ENCODE measurements at regions not wholly inside any gene's neighbourhood (a gene's known extent, or its start where the extent isn't known, plus 50 kb on each side); places are given as distances from the start of the nearest gene placed in this dataset.

DNA sequence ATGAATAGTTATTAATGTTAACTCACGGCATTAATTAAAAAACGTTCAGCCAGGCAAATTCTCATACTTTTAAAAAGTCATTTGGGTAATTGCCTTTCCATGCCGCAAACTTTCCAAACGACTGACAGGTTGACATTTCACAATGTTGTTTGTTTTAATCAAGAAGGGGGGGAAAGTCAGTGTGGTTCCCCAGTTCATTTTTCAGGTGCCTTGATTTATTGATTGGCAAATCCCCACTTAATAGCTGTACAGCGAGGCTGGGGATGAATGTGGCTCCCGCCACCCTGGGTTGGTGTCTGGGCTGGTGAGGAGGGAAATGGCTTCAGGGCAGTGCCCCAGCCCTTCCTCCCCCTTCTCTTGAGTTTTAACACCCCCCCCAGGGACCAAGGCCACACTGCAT is 318.0 kb downstream of the SOX9 start (continued):
- TF ChIP-seq RAD21 (IDR thresholded peaks at IDR 0.05): no peak
- TF ChIP-seq TAF1 (conservative IDR thresholded peaks at IDR 0.05): no peak
- TF ChIP-seq, protein P1, sequence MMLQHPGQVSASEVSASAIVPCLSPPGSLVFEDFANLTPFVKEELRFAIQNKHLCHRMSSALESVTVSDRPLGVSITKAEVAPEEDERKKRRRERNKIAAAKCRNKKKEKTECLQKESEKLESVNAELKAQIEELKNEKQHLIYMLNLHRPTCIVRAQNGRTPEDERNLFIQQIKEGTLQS (IDR thresholded peaks at IDR 0.05): no peak
- no peak for TF ChIP-seq RXRA (IDR thresholded peaks at IDR 0.05)

DNA sequence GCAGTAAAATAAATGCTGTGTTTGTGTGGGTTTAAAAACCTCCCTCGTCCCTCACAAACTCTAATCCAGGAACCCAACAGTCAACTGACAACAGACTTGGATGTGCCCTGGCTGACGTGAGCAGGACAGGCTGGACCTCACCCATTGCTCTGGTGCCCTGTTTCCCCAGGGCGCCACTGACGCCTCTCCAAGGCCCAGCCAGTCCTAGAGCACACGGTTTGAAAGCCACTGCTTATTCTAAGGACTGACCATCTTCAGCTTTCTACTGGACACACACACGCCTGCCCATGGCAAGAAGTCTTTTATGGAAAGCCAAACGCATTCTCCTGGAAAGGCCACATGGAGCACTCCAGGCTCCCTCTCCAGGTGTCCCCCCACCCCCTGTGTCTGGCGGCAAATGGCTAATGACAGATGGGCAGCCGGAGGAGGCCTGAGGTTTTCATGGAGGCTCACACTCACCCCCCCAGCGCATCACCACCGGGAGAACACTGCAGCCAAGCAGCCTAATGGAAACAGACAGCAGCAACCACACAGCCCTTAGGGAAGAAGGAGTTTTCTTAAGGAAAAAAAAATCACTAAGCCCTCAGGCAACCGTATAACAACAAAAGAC is 319.2 kb downstream of the SOX9 start:
- Histone ChIP-seq H3K9ac (ENCODE audit: low read depth in 1 of 2, low read length in 2 of 2) (no peak overlapping the region), H3K4me1 (ENCODE audit: control insufficient read depth in 4 of 4, insufficient read depth in 4 of 4, low read length in 3 of 4) (no peaks in the 10 kb centered on the region), H3K4me3 (ENCODE audit: low read depth in 1 of 3, low read length in 3 of 3) (no peak overlapping the region), H3K27ac (ENCODE audit: low read depth in 1 of 2, low read length in 2 of 2) (no peak overlapping the region), H3K27me3 (ENCODE audit: control insufficient read depth in 4 of 4, insufficient read depth in 4 of 4, low read length in 3 of 4) (no peaks in the 10 kb centered on the region), H3K36me3 (ENCODE audit: control insufficient read depth in 4 of 4, insufficient read depth in 3 of 4, low read depth in 1 of 4, low read length in 3 of 4) (no peaks in the 10 kb centered on the region), H3K9me3 (ENCODE audit: control insufficient read depth in 4 of 4, low read length in 3 of 4) (no peaks in the 10 kb centered on the region)
- TF ChIP-seq YY1 (IDR thresholded peaks at IDR 0.05) (no peak), FOXA2 (IDR thresholded peaks at IDR 0.05) (no peak), JUND (IDR thresholded peaks at IDR 0.05) (no peak), SP1 (IDR thresholded peaks at IDR 0.05) (no peak), RXRA (IDR thresholded peaks at IDR 0.05) (no peak), HNF4G (IDR thresholded peaks at IDR 0.05) (no peak), FOXA1 (IDR thresholded peaks at IDR 0.05) (no peak), RAD21 (IDR thresholded peaks at IDR 0.05) (no peak), HNF4A (conservative IDR thresholded peaks at IDR 0.05) (no peak), EGR1 (IDR thresholded peaks at IDR 0.05; ENCODE audit: low read depth in 2 of 2) (no peak), NR2F2 (IDR thresholded peaks at IDR 0.05) (no peak), TAF1 (conservative IDR thresholded peaks at IDR 0.05) (no peak), GABPA (IDR thresholded peaks at IDR 0.05 in 1 of 2, conservative IDR thresholded peaks at IDR 0.05 in 1 of 2) (no peak)
- TF ChIP-seq, protein P2, sequence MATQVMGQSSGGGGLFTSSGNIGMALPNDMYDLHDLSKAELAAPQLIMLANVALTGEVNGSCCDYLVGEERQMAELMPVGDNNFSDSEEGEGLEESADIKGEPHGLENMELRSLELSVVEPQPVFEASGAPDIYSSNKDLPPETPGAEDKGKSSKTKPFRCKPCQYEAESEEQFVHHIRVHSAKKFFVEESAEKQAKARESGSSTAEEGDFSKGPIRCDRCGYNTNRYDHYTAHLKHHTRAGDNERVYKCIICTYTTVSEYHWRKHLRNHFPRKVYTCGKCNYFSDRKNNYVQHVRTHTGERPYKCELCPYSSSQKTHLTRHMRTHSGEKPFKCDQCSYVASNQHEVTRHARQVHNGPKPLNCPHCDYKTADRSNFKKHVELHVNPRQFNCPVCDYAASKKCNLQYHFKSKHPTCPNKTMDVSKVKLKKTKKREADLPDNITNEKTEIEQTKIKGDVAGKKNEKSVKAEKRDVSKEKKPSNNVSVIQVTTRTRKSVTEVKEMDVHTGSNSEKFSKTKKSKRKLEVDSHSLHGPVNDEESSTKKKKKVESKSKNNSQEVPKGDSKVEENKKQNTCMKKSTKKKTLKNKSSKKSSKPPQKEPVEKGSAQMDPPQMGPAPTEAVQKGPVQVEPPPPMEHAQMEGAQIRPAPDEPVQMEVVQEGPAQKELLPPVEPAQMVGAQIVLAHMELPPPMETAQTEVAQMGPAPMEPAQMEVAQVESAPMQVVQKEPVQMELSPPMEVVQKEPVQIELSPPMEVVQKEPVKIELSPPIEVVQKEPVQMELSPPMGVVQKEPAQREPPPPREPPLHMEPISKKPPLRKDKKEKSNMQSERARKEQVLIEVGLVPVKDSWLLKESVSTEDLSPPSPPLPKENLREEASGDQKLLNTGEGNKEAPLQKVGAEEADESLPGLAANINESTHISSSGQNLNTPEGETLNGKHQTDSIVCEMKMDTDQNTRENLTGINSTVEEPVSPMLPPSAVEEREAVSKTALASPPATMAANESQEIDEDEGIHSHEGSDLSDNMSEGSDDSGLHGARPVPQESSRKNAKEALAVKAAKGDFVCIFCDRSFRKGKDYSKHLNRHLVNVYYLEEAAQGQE (IDR thresholded peaks at IDR 0.05): no peak
- TF ChIP-seq, protein P3, sequence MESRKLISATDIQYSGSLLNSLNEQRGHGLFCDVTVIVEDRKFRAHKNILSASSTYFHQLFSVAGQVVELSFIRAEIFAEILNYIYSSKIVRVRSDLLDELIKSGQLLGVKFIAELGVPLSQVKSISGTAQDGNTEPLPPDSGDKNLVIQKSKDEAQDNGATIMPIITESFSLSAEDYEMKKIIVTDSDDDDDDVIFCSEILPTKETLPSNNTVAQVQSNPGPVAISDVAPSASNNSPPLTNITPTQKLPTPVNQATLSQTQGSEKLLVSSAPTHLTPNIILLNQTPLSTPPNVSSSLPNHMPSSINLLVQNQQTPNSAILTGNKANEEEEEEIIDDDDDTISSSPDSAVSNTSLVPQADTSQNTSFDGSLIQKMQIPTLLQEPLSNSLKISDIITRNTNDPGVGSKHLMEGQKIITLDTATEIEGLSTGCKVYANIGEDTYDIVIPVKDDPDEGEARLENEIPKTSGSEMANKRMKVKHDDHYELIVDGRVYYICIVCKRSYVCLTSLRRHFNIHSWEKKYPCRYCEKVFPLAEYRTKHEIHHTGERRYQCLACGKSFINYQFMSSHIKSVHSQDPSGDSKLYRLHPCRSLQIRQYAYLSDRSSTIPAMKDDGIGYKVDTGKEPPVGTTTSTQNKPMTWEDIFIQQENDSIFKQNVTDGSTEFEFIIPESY (IDR thresholded peaks at IDR 0.05): no peak
- TF ChIP-seq, protein P1 (IDR thresholded peaks at IDR 0.05): no peak
- WGBS: 84% methylated on average over 12 of the region's 12 CpGs
- no peak for DNase-seq (ENCODE audit: low spot score)

DNA sequence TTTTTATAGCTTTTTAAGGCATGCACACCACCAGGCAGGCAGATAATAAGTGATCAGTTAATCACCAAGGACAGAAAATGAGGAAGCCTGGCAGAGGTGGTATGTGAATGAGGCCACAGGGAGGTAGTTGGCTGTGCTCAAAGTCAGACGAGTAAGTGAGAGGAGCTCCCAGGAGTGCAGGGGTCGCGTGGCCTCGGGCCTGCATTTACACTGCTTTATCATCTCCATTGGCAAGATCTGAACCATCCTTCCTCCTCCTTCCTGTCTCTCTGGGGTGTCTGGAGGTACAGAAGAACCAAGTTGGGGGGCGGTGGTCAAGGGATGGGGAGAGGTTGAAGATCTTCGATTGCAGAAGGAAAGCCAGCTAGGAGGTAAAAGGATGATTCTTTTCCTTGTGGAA is 320.1 kb downstream of the SOX9 start:
- no peaks in the 10 kb centered on the region for H3K4me1 ChIP-seq (ENCODE audit: control insufficient read depth in 4 of 4, insufficient read depth in 4 of 4, low read length in 3 of 4)
- H3K9me3 ChIP-seq (ENCODE audit: control insufficient read depth in 4 of 4, low read length in 3 of 4): no peaks in the 10 kb centered on the region
- H3K9ac ChIP-seq (ENCODE audit: low read depth in 1 of 2, low read length in 2 of 2): no peak overlapping the region
- no peaks in the 10 kb centered on the region for H3K36me3 ChIP-seq (ENCODE audit: control insufficient read depth in 4 of 4, insufficient read depth in 3 of 4, low read depth in 1 of 4, low read length in 3 of 4)
- no peak overlapping the region for H3K4me3 ChIP-seq (ENCODE audit: low read depth in 1 of 3, low read length in 3 of 3)
- TF ChIP-seq HNF4A (conservative IDR thresholded peaks at IDR 0.05): no peak
- no peak for DNase-seq (ENCODE audit: low spot score)
- 90% methylated on average over 6 of the region's 6 CpGs for WGBS
- no peaks in the 10 kb centered on the region for H3K27me3 ChIP-seq (ENCODE audit: control insufficient read depth in 4 of 4, insufficient read depth in 4 of 4, low read length in 3 of 4)
- no peak overlapping the region for H3K27ac ChIP-seq (ENCODE audit: low read depth in 1 of 2, low read length in 2 of 2)

Measured in liver (tissue), 7 donors.